ENCODE measurements at regions not wholly inside any gene's neighbourhood (a gene's known extent, or its start where the extent isn't known, plus 50 kb on each side); places are given as distances from the start of the nearest gene placed in this dataset.

- no peak overlapping the region for H3K4me3 ChIP-seq (ENCODE audit: low read depth, low read length)
- no peak for DNase-seq (ENCODE audit: low read depth)
- TF ChIP-seq, protein P1, sequence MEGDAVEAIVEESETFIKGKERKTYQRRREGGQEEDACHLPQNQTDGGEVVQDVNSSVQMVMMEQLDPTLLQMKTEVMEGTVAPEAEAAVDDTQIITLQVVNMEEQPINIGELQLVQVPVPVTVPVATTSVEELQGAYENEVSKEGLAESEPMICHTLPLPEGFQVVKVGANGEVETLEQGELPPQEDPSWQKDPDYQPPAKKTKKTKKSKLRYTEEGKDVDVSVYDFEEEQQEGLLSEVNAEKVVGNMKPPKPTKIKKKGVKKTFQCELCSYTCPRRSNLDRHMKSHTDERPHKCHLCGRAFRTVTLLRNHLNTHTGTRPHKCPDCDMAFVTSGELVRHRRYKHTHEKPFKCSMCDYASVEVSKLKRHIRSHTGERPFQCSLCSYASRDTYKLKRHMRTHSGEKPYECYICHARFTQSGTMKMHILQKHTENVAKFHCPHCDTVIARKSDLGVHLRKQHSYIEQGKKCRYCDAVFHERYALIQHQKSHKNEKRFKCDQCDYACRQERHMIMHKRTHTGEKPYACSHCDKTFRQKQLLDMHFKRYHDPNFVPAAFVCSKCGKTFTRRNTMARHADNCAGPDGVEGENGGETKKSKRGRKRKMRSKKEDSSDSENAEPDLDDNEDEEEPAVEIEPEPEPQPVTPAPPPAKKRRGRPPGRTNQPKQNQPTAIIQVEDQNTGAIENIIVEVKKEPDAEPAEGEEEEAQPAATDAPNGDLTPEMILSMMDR (IDR thresholded peaks at IDR 0.05; ENCODE audit: low read depth, low read length, missing control alignments) = no peak
- in situ Hi-C loops (cut with HindIII; ENCODE audit: low sequenced_read_pairs) = no loop called here
Observed at GRCh38 chr1:22287273-22287672, 144.4 kb upstream of the WNT4 start.

GRCh38 chr1:22287946-22288520 is 145.1 kb upstream of the WNT4 start:
- H3K4me3 ChIP-seq (ENCODE audit: low read depth, low read length) = no peak overlapping the region
- TF ChIP-seq, protein P1 (IDR thresholded peaks at IDR 0.05; ENCODE audit: low read depth, low read length, missing control alignments) = no peak
- DNase-seq (ENCODE audit: low read depth) = no peak
- in situ Hi-C loops (cut with HindIII; ENCODE audit: low sequenced_read_pairs) = no loop called here

GRCh38 chr1:22288593-22289241 is 145.8 kb upstream of the WNT4 start:
- DNase-seq (ENCODE audit: low read depth) = no peak
- in situ Hi-C loops (cut with HindIII; ENCODE audit: low sequenced_read_pairs) = no loop called here
- no peak overlapping the region for H3K4me3 ChIP-seq (ENCODE audit: low read depth, low read length)
- TF ChIP-seq, protein P1 (IDR thresholded peaks at IDR 0.05; ENCODE audit: low read depth, low read length, missing control alignments) = no peak

- in situ Hi-C loops (cut with HindIII; ENCODE audit: low sequenced_read_pairs) = no loop called here
- TF ChIP-seq, protein P1 (IDR thresholded peaks at IDR 0.05; ENCODE audit: low read depth, low read length, missing control alignments) = no peak
- H3K4me3 ChIP-seq (ENCODE audit: low read depth, low read length) = no peak overlapping the region
- DNase-seq (ENCODE audit: low read depth) = no peak
Observed at GRCh38 chr1:22289307-22289995, 146.6 kb upstream of the WNT4 start.

GRCh38 chr1:22290157-22290556 is 147.3 kb upstream of the WNT4 start:
- in situ Hi-C loops (cut with HindIII; ENCODE audit: low sequenced_read_pairs) = no loop called here
- TF ChIP-seq, protein P1 (IDR thresholded peaks at IDR 0.05; ENCODE audit: low read depth, low read length, missing control alignments) = no peak
- DNase-seq (ENCODE audit: low read depth) = no peak

DNA sequence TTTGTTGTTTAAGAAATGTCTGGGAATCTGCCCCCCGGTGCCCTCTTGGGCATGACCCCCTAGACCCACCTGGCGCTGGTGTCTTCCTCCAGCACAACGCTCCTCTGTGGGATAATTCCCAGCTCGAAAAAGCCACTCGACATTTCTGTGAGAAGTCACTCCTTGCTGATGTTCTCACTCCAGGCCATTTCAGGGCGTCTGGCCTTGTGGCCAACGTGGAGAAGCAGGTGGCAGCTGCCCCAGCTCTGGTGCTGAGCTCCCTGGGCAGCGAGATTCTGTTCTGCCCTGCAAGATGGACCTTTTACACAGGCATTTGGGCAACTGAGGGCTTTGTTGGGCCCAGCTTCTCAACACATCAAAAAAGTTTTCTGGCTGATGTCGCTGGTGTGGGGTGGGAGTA is 147.7 kb upstream of the WNT4 start:
- no peak for DNase-seq (ENCODE audit: low read depth)
- in situ Hi-C loops (cut with HindIII; ENCODE audit: low sequenced_read_pairs) = no loop called here
- TF ChIP-seq, protein P1 (IDR thresholded peaks at IDR 0.05; ENCODE audit: low read depth, low read length, missing control alignments) = no peak
- H3K4me3 ChIP-seq (ENCODE audit: low read depth, low read length) = no peak overlapping the region

More at GRCh38 chr1:22290157-22290556, 147.3 kb upstream of the WNT4 start:
- H3K4me3 ChIP-seq (ENCODE audit: low read depth, low read length) = no peak overlapping the region
